Vagina (tissue), 2 donors: ENCODE measurements at regions not wholly inside any gene's neighbourhood (a gene's known extent, or its start where the extent isn't known, plus 50 kb on each side); places are given as distances from the start of the nearest gene placed in this dataset.

ENCODE experiments used
- DNase-seq, 2 donors: peaks; one replicate each; pipeline ENCODE4 v3.0.0-alpha.2; 2017; ENCODE audit errors: extremely low spot score in 2 of 2
- H3K27ac ChIP-seq: fragments of 200-600 bp; sonication (generic); one replicate; pipeline ENCODE4 v1.5.1; 2019
- H3K27me3 ChIP-seq: fragments of 200-600 bp; sonication (generic); one replicate; pipeline ENCODE4 v1.5.1; 2019
- H3K36me3 ChIP-seq, 2 donors: fragments of 200-600 bp; sonication (generic); one replicate each; pipeline ENCODE4 v1.5.1; 2017 to 2019
- H3K4me1 ChIP-seq: fragments of 200-600 bp; sonication (generic); one replicate; pipeline ENCODE4 v1.5.1; 2019
- H3K4me3 ChIP-seq, 2 donors: fragments of 200-600 bp; sonication (generic); 1 replicate in 1 of 2; 2 replicates in 1 of 2; pipeline ENCODE4 v1.5.1; 2016 to 2019
- H3K9me3 ChIP-seq: fragments of 200-600 bp; sonication (generic); one replicate; pipeline ENCODE4 v1.5.1; 2019
- CTCF ChIP-seq, 3 experiments: fragments of 450-650 bp in 2 of 3; fragments of 200-600 bp in 1 of 3; sonication (generic) in 1 of 3; IDR thresholded peaks; one replicate each; pipeline ENCODE4 v1.5.1; 2017 to 2019; ENCODE audit warnings: antibody characterized with exemption in 3 of 3, mild to moderate bottlenecking in 2 of 3, moderate library complexity in 2 of 3
- POLR2A ChIP-seq, 2 donors: fragments of 450-650 bp; IDR thresholded peaks; one replicate each; pipeline ENCODE4 v1.6.1; 2017; ENCODE audit warnings: antibody characterized with exemption in 2 of 2, mild to moderate bottlenecking in 2 of 2, moderate library complexity in 2 of 2
- POLR2AphosphoS5 ChIP-seq, 2 donors: sonication (generic); formaldehyde crosslinking; IDR thresholded peaks; one replicate each; pipeline ENCODE4 v1.9.0; 2017; ENCODE audit warnings: antibody characterized with exemption in 2 of 2, mild to moderate bottlenecking in 2 of 2, low read depth in 1 of 2; ENCODE audit not compliant: insufficient read depth in 1 of 2
- intact Hi-C: fragments of 100-400 bp; cut with DNase I; formaldehyde crosslinking; loops from one replicate; pipeline ENCODE4 v1.15.1; 2023

- TF ChIP-seq POLR2AphosphoS5 (IDR thresholded peaks at IDR 0.05; ENCODE audit: insufficient read depth in 1 of 2, low read depth in 1 of 2) (no peak), CTCF (IDR thresholded peaks at IDR 0.05) (no peak), POLR2A (IDR thresholded peaks at IDR 0.05) (no peak)
- peaks cover 7% of the 10 kb centered on the region for H3K4me1 ChIP-seq
- no peak for DNase-seq
- no peaks in the 10 kb centered on the region for H3K36me3 ChIP-seq
- no peaks in the 10 kb centered on the region for H3K27me3 ChIP-seq
- no peak overlapping the region for H3K27ac ChIP-seq
- no peaks in the 10 kb centered on the region for H3K9me3 ChIP-seq
- intact Hi-C loops: no loop called here
- H3K4me3 ChIP-seq: no peak overlapping the region
These were observed 308.3 kb upstream of the CCDC54 start for GRCh38 chr3:107068980-107069379.

GRCh38 chr3:107076946-107077345 is 300.3 kb upstream of the CCDC54 start:
- Histone ChIP-seq H3K36me3 (no peaks in the 10 kb centered on the region), H3K4me1 (no peaks in the 10 kb centered on the region), H3K27ac (no peak overlapping the region), H3K4me3 (no peak overlapping the region), H3K27me3 (no peaks in the 10 kb centered on the region), H3K9me3 (no peaks in the 10 kb centered on the region)
- TF ChIP-seq POLR2A (IDR thresholded peaks at IDR 0.05) (no peak), CTCF (IDR thresholded peaks at IDR 0.05) (no peak), POLR2AphosphoS5 (IDR thresholded peaks at IDR 0.05; ENCODE audit: insufficient read depth in 1 of 2, low read depth in 1 of 2) (no peak)
- intact Hi-C loops: no loop called here
- no peak for DNase-seq

- Histone ChIP-seq H3K9me3 (no peaks in the 10 kb centered on the region), H3K36me3 (no peaks in the 10 kb centered on the region), H3K27ac (no peak overlapping the region), H3K4me3 (no peak overlapping the region), H3K27me3 (no peaks in the 10 kb centered on the region), H3K4me1 (no peaks in the 10 kb centered on the region)
- intact Hi-C loops: no loop called here
- DNase-seq: no peak
- TF ChIP-seq CTCF (IDR thresholded peaks at IDR 0.05) (no peak), POLR2A (IDR thresholded peaks at IDR 0.05) (no peak), POLR2AphosphoS5 (IDR thresholded peaks at IDR 0.05; ENCODE audit: insufficient read depth in 1 of 2, low read depth in 1 of 2) (no peak)
These were observed 299.8 kb upstream of the CCDC54 start for GRCh38 chr3:107077391-107077790.

- intact Hi-C loops: no loop called here
- no peak for DNase-seq
- no peak overlapping the region for H3K4me3 ChIP-seq
- H3K36me3 ChIP-seq: no peaks in the 10 kb centered on the region
- H3K4me1 ChIP-seq: no peaks in the 10 kb centered on the region
- TF ChIP-seq CTCF (IDR thresholded peaks at IDR 0.05) (no peak), POLR2A (IDR thresholded peaks at IDR 0.05) (no peak), POLR2AphosphoS5 (IDR thresholded peaks at IDR 0.05; ENCODE audit: insufficient read depth in 1 of 2, low read depth in 1 of 2) (no peak)
- no peaks in the 10 kb centered on the region for H3K9me3 ChIP-seq
- no peaks in the 10 kb centered on the region for H3K27me3 ChIP-seq
- no peak overlapping the region for H3K27ac ChIP-seq
These were observed 294.7 kb upstream of the CCDC54 start for GRCh38 chr3:107082527-107082926.

- H3K9me3 ChIP-seq: no peaks in the 10 kb centered on the region
- intact Hi-C loops: no loop called here
- no peak overlapping the region for H3K27ac ChIP-seq
- H3K4me1 ChIP-seq: no peaks in the 10 kb centered on the region
- H3K36me3 ChIP-seq: no peaks in the 10 kb centered on the region
- no peaks in the 10 kb centered on the region for H3K27me3 ChIP-seq
- DNase-seq: no peak
- no peak overlapping the region for H3K4me3 ChIP-seq
- TF ChIP-seq POLR2AphosphoS5 (IDR thresholded peaks at IDR 0.05; ENCODE audit: insufficient read depth in 1 of 2, low read depth in 1 of 2) (no peak), POLR2A (IDR thresholded peaks at IDR 0.05) (no peak), CTCF (IDR thresholded peaks at IDR 0.05) (no peak)
These were observed 292.0 kb upstream of the CCDC54 start for GRCh38 chr3:107085261-107085660.
